Transverse colon (tissue), 4 donors: ENCODE measurements at regions not wholly inside any gene's neighbourhood (a gene's known extent, or its start where the extent isn't known, plus 50 kb on each side); places are given as distances from the start of the nearest gene placed in this dataset.

Source experiments
- CTCF ChIP-seq, 5 experiments: fragments of 200-600 bp in 3 of 5; fragments of 450-650 bp in 2 of 5; sonication (generic) in 3 of 5; IDR thresholded peaks; 1 replicate in 2 of 5; 2 replicates in 3 of 5; pipeline ENCODE4 v1.5.1; 2016 to 2017; ENCODE audit warnings: antibody characterized with exemption in 5 of 5, inconsistent platforms in 3 of 5, mild to moderate bottlenecking in 2 of 5, moderate library complexity in 1 of 5
- EP300 ChIP-seq: sonication (generic); formaldehyde crosslinking; IDR thresholded peaks from one replicate; pipeline ENCODE4 v1.6.1; 2017; ENCODE audit warnings: antibody characterized with exemption, low read depth
- POLR2AphosphoS5 ChIP-seq, 3 donors: sonication (generic); formaldehyde crosslinking; IDR thresholded peaks; one replicate each; pipeline ENCODE4 v1.6.1; 2016; ENCODE audit warnings: antibody characterized with exemption in 3 of 3

- TF ChIP-seq CTCF (IDR thresholded peaks at IDR 0.05) (no peak), POLR2AphosphoS5 (IDR thresholded peaks at IDR 0.05) (no peak), EP300 (no peak)
These were observed 900.9 kb downstream of the FLRT2 start for GRCh38 chr14:86430853-86431252.
